Endothelial cell of umbilical vein (primary cell): ENCODE measurements at regions not wholly inside any gene's neighbourhood (a gene's known extent, or its start where the extent isn't known, plus 50 kb on each side); places are given as distances from the start of the nearest gene placed in this dataset.

Source experiments
- BruUV-seq: library from RNA; stranded (reverse); fragments of 400-500 nt; replicated peaks from 2 replicates; lab custom pipeline; 2021; lab: Mats Ljungman, UMichigan
- CTCF ChIA-PET: fragments of 300-600, 350-600 bp; sonication (Branson Sonifier 250); formaldehyde crosslinking; loops from one replicate; lab custom pipeline; 2021; ENCODE audit warnings: antibody characterized with exemption, inconsistent platforms; lab: Charles Lee
- POLR2A ChIA-PET: fragments of 300-600, 350-600 bp; sonication (Branson Sonifier 250); formaldehyde crosslinking; loops from one replicate; lab custom pipeline; 2021; ENCODE audit warnings: antibody characterized with exemption, inconsistent platforms; lab: Charles Lee
- DNase-seq: peaks from one replicate; pipeline ENCODE4 v3.0.0-alpha.2; 2011; ENCODE audit warnings: low read depth, low spot score
- FAIRE-seq: peaks from 2 replicates; lab custom pipeline; 2011; peaks lifted over from hg19 to GRCh38; lab: Jason Lieb, UNC
- H2AFZ ChIP-seq: 2 replicates; pipeline ENCODE4 v1.6.0; 2012; ENCODE audit warnings: low read depth, low read length, control low read depth, inconsistent platforms
- H3K27ac ChIP-seq: 2 replicates; pipeline ENCODE4 v1.5.1; 2011; ENCODE audit warnings: low read depth, mild to moderate bottlenecking, control low read depth, low read length, moderate library complexity; ENCODE audit not compliant: insufficient read depth
- H3K27me3 ChIP-seq, 2 experiments: 2 replicates each; pipeline versions ENCODE4 v1.6.0 to v1.6.1; 2011; ENCODE audit warnings: low read length in 2 of 2, mixed read lengths in 1 of 2; ENCODE audit not compliant: control insufficient read depth in 2 of 2, insufficient read depth in 2 of 2
- H3K36me3 ChIP-seq, 2 experiments: 2 replicates in 1 of 2; 3 replicates in 1 of 2; pipeline ENCODE4 v1.5.1; 2011; ENCODE audit warnings: low read length in 2 of 2, mild to moderate bottlenecking in 1 of 2, moderate library complexity in 1 of 2; ENCODE audit not compliant: control insufficient read depth in 2 of 2, insufficient read depth in 2 of 2; ENCODE audit errors: extremely low read depth in 1 of 2
- H3K4me1 ChIP-seq: 3 replicates; pipeline ENCODE4 v1.5.1; 2011; ENCODE audit warnings: mild to moderate bottlenecking, low read length; ENCODE audit not compliant: control insufficient read depth, insufficient read depth; ENCODE audit errors: extremely low read depth
- H3K4me2 ChIP-seq: 2 replicates; pipeline ENCODE4 v1.6.1; 2011; ENCODE audit warnings: low read length, control low read depth, mixed read lengths; ENCODE audit not compliant: insufficient read depth
- H3K4me3 ChIP-seq, 3 experiments: fragments of 200-600 bp in 1 of 3; sonication (generic), shearing (Covaris generic) in 1 of 3; replicated peaks in 1 of 3; 2 replicates each; pipeline ENCODE4 v1.5.1; 2011 to 2016; ENCODE audit warnings: control low read depth in 3 of 3, low read length in 3 of 3, mild to moderate bottlenecking in 2 of 3, inconsistent platforms in 1 of 3, low read depth in 1 of 3, moderate library complexity in 1 of 3; ENCODE audit not compliant: insufficient read depth in 1 of 3
- H3K79me2 ChIP-seq: 2 replicates; pipeline ENCODE4 v1.6.0; 2012; ENCODE audit warnings: low read length, inconsistent platforms; ENCODE audit not compliant: control insufficient read depth, insufficient read depth
- H3K9ac ChIP-seq: replicated peaks from 2 replicates; pipeline ENCODE3; 2011; ENCODE audit warnings: low read length, control low read depth; ENCODE audit not compliant: insufficient read depth; ENCODE audit errors: extremely low read depth
- H3K9me1 ChIP-seq: replicated peaks from 3 replicates; pipeline ENCODE4 v1.6.0; 2011; ENCODE audit warnings: mild to moderate bottlenecking, low read length; ENCODE audit not compliant: control insufficient read depth, insufficient read depth; ENCODE audit errors: extremely low read depth
- H3K9me3 ChIP-seq: replicated peaks from 2 replicates; pipeline ENCODE4 v1.5.1; 2012; ENCODE audit warnings: low read length, inconsistent platforms; ENCODE audit not compliant: control insufficient read depth, insufficient read depth
- H4K20me1 ChIP-seq: replicated peaks from 2 replicates; pipeline ENCODE3; 2011; ENCODE audit warnings: mild to moderate bottlenecking, low read length; ENCODE audit not compliant: control insufficient read depth, insufficient read depth; ENCODE audit errors: extremely low read depth
- EZH2 ChIP-seq: IDR thresholded peaks from 2 replicates; pipeline ENCODE4 v1.6.1; 2012; ENCODE audit warnings: borderline replicate concordance, low read depth, mild to moderate bottlenecking, moderate library complexity, low read length, inconsistent platforms; ENCODE audit not compliant: severe bottlenecking
- FOS ChIP-seq: IDR thresholded peaks from 2 replicates; pipeline ENCODE4 v1.6.1; 2011; ENCODE audit warnings: mild to moderate bottlenecking, low read length, moderate library complexity, borderline replicate concordance; ENCODE audit not compliant: insufficient read depth
- GATA2 ChIP-seq: IDR thresholded peaks from 2 replicates; pipeline ENCODE4 v1.7.0; 2011; ENCODE audit warnings: low read depth, mild to moderate bottlenecking, moderate library complexity, mixed read lengths, low read length; ENCODE audit not compliant: insufficient read length, insufficient read depth
- JUN ChIP-seq: IDR thresholded peaks from 2 replicates; pipeline ENCODE4 v1.6.1; 2011; ENCODE audit warnings: borderline replicate concordance, low read depth; ENCODE audit not compliant: insufficient read length, insufficient read depth
- MYC ChIP-seq: IDR thresholded peaks from one replicate; pipeline ENCODE4 v1.6.1; 2011; ENCODE audit warnings: mild to moderate bottlenecking, low read depth, low read length
- POLR2A ChIP-seq: IDR thresholded peaks from 2 replicates; pipeline ENCODE4 v1.6.1; 2012; ENCODE audit warnings: low read depth, mild to moderate bottlenecking, control low read depth, low read length
- POLR2AphosphoS5 ChIP-seq: IDR thresholded peaks from 2 replicates; pipeline ENCODE4 v1.6.1; 2012; ENCODE audit warnings: low read depth, mild to moderate bottlenecking, control low read depth, low read length, moderate library complexity; ENCODE audit not compliant: insufficient read depth
- dilution Hi-C: fragments of 300-500 bp; cut with MboI; formaldehyde crosslinking; loops from one replicate; pipeline ENCODE4 v1.15.0; 2019; ENCODE audit warnings: low sequenced_read_pairs; ENCODE audit not compliant: extremely low pct_ligation_motif_present
- intact Hi-C: fragments of 100-400 bp; cut with micrococcal nuclease; formaldehyde crosslinking; loops from one replicate; pipeline ENCODE4 v1.10.0; 2022
- TF ChIP-seq, protein P1 (sequence below), 2 donors: IDR thresholded peaks; 1 replicate in 1 of 2; 2 replicates in 1 of 2; pipeline ENCODE4 v1.5.1; 2011; ENCODE audit warnings: low read length in 2 of 2, mild to moderate bottlenecking in 2 of 2, moderate library complexity in 2 of 2, control low read depth in 1 of 2, inconsistent platforms in 1 of 2, low read depth in 1 of 2; ENCODE audit not compliant: insufficient read depth in 1 of 2; ENCODE audit errors: extremely low read depth in 1 of 2
- TF ChIP-seq, protein P2 (sequence below): IDR thresholded peaks from 2 replicates; pipeline ENCODE4 v1.6.1; 2011; ENCODE audit not compliant: insufficient read depth, insufficient read length

DNA sequence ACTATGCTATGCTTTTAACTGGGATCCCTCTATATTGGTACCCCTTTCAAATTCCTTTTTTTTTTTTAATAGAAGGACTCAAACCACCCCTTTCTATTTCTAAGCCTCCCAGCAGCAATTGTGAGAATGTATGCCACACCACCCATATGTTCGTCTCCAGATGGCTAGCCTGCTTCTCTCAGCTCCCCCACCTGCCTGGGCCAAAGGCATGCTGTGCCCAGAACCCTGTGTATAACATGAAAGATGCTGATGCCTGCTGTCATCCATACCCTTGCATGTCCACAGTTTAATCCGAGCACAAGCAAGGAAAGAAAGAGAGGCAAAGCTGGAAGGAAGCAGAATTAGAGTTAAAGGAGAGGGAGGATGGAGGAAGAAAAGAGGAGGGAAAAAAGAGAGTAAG is 159.5 kb upstream of the CNTN6 start:
- POLR2A ChIA-PET = no interaction called here

DNA sequence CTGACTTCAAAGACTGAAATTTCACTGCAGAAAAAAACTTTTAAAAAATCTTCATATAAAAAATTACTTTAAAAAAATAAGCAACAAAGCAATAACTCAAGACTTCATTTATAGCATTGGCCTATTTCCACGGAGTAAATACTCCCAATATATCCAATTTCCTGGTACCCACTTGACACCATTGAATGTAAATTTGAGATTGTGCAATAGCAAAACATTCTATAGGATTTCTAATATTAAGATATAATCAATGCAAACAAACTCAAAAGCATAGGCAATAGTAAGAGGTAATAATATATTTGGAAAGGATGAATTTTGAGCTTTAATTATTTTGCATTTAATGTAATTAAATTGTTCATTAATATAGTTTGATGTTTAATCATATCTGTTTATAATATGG is 148.0 kb upstream of the CNTN6 start:
- POLR2A ChIA-PET = no interaction called here
- H3K27me3 ChIP-seq = no peaks in the 10 kb centered on the region
- TF ChIP-seq MYC (no peak), EZH2 (no peak), FOS (no peak), GATA2 (no peak), POLR2A (no peak), JUN (no peak), POLR2AphosphoS5 (no peak)
- TF ChIP-seq, protein P1, sequence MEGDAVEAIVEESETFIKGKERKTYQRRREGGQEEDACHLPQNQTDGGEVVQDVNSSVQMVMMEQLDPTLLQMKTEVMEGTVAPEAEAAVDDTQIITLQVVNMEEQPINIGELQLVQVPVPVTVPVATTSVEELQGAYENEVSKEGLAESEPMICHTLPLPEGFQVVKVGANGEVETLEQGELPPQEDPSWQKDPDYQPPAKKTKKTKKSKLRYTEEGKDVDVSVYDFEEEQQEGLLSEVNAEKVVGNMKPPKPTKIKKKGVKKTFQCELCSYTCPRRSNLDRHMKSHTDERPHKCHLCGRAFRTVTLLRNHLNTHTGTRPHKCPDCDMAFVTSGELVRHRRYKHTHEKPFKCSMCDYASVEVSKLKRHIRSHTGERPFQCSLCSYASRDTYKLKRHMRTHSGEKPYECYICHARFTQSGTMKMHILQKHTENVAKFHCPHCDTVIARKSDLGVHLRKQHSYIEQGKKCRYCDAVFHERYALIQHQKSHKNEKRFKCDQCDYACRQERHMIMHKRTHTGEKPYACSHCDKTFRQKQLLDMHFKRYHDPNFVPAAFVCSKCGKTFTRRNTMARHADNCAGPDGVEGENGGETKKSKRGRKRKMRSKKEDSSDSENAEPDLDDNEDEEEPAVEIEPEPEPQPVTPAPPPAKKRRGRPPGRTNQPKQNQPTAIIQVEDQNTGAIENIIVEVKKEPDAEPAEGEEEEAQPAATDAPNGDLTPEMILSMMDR (IDR thresholded peaks at IDR 0.05; ENCODE audit: extremely low read depth in 1 of 2, insufficient read depth in 1 of 2, low read depth in 1 of 2, low read length in 2 of 2) = no peak
- TF ChIP-seq, protein P2, sequence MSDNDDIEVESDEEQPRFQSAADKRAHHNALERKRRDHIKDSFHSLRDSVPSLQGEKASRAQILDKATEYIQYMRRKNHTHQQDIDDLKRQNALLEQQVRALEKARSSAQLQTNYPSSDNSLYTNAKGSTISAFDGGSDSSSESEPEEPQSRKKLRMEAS = no peak
- DNase-seq (no peak), FAIRE-seq (no peak)
- intact Hi-C loops (no loop called here), dilution Hi-C loops (no loop called here)
- H3K4me2 ChIP-seq = no peak overlapping the region
- no peaks in the 10 kb centered on the region for H4K20me1 ChIP-seq
- no peak overlapping the region for H3K27ac ChIP-seq
- H3K79me2 ChIP-seq = no peaks in the 10 kb centered on the region
- no peak overlapping the region for H2AFZ ChIP-seq
- H3K9ac ChIP-seq = no peak overlapping the region
- no peaks in the 10 kb centered on the region for H3K4me1 ChIP-seq
- H3K9me1 ChIP-seq = no peaks in the 10 kb centered on the region
- CTCF ChIA-PET = no interaction called here
- no TSS peak for BruUV-seq
- no peaks in the 10 kb centered on the region for H3K36me3 ChIP-seq
- H3K9me3 ChIP-seq = peaks cover 4% of the 10 kb centered on the region
- H3K4me3 ChIP-seq = no peak overlapping the region

More for the DNA sequence above, 159.5 kb upstream of the CNTN6 start:
- H3K4me3 ChIP-seq = no peak overlapping the region
- no peak overlapping the region for H3K4me2 ChIP-seq
- H2AFZ ChIP-seq = no peak overlapping the region
- no peak overlapping the region for H3K27ac ChIP-seq
- no peak for DNase-seq
- TF ChIP-seq POLR2A (no peak), FOS (no peak), POLR2AphosphoS5 (no peak), GATA2 (no peak)
- no peaks in the 10 kb centered on the region for H3K4me1 ChIP-seq
- BruUV-seq = no TSS peak
- FAIRE-seq = no peak
- H4K20me1 ChIP-seq = no peaks in the 10 kb centered on the region
- H3K9ac ChIP-seq = no peak overlapping the region
- H3K27me3 ChIP-seq = no peaks in the 10 kb centered on the region
- H3K9me3 ChIP-seq = peaks cover 2% of the 10 kb centered on the region
- CTCF ChIA-PET = no interaction called here
- intact Hi-C loops = no loop called here
- H3K79me2 ChIP-seq = no peaks in the 10 kb centered on the region
- no peaks in the 10 kb centered on the region for H3K9me1 ChIP-seq
- H3K36me3 ChIP-seq = no peaks in the 10 kb centered on the region
- dilution Hi-C loops = no loop called here
